ENCODE measurements at regions not wholly inside any gene's neighbourhood (a gene's known extent, or its start where the extent isn't known, plus 50 kb on each side); places are given as distances from the start of the nearest gene placed in this dataset.

- CTCF ChIA-PET, result no interaction called here
- no peaks in the 10 kb centered on the region for H3K36me3 ChIP-seq (ENCODE audit: control insufficient read depth, insufficient read depth, low read length)
- TF ChIP-seq, protein P1, sequence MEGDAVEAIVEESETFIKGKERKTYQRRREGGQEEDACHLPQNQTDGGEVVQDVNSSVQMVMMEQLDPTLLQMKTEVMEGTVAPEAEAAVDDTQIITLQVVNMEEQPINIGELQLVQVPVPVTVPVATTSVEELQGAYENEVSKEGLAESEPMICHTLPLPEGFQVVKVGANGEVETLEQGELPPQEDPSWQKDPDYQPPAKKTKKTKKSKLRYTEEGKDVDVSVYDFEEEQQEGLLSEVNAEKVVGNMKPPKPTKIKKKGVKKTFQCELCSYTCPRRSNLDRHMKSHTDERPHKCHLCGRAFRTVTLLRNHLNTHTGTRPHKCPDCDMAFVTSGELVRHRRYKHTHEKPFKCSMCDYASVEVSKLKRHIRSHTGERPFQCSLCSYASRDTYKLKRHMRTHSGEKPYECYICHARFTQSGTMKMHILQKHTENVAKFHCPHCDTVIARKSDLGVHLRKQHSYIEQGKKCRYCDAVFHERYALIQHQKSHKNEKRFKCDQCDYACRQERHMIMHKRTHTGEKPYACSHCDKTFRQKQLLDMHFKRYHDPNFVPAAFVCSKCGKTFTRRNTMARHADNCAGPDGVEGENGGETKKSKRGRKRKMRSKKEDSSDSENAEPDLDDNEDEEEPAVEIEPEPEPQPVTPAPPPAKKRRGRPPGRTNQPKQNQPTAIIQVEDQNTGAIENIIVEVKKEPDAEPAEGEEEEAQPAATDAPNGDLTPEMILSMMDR (IDR thresholded peaks at IDR 0.05; ENCODE audit: insufficient read depth, low read depth, low read length), result no peak
- no peak for DNase-seq (ENCODE audit: low read depth)
- no peak overlapping the region for H3K4me3 ChIP-seq (ENCODE audit: low read depth, low read length)
- POLR2A ChIA-PET, result no interaction called here
- H3K27me3 ChIP-seq (ENCODE audit: control insufficient read depth, insufficient read depth, low read length), result no peaks in the 10 kb centered on the region
Measured at GRCh38 chr12:18008642-18009041, 81.4 kb downstream of the RERGL start.

DNA sequence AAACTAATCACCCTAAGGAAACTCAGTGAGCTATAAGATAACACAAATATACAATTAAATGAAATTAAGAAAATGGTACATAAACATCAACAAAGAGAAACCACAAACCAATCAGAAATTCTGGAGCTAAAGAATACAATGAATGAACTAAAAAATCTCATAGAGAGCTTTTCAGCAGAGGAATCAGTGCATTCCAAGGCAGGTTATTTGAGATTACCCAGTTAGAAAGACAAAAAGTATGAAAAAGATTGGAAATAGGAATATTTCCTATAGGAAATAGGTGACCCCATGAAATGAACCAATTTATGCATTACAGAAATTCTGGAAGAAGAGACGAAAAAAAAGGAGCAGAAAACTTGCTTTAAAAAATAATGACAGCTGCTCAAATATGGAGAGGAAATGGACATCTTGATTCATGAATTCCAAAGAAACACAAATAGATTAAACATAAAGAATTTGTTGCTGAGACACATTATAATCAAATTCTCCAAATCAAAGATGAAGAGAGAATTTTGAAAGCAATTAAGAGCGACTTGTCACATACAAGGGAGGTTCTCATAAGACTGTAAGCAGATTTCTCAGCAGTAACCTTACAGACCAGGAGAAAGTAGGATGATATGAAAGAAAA, 90.7 kb downstream of the RERGL start:
- DNase-seq (ENCODE audit: low read depth), result no peak
- no peaks in the 10 kb centered on the region for H3K27me3 ChIP-seq (ENCODE audit: control insufficient read depth, insufficient read depth, low read length)
- POLR2A ChIA-PET, result no interaction called here
- no peak overlapping the region for H3K4me3 ChIP-seq (ENCODE audit: low read depth, low read length)
- no peaks in the 10 kb centered on the region for H3K36me3 ChIP-seq (ENCODE audit: control insufficient read depth, insufficient read depth, low read length)
- CTCF ChIA-PET, result no interaction called here
- TF ChIP-seq, protein P1 (IDR thresholded peaks at IDR 0.05; ENCODE audit: insufficient read depth, low read depth, low read length), result no peak

- DNase-seq (ENCODE audit: low read depth), result no peak
- no peaks in the 10 kb centered on the region for H3K36me3 ChIP-seq (ENCODE audit: control insufficient read depth, insufficient read depth, low read length)
- TF ChIP-seq, protein P1 (IDR thresholded peaks at IDR 0.05; ENCODE audit: insufficient read depth, low read depth, low read length), result peak; percentile 62
- POLR2A ChIA-PET, result no interaction called here
- CTCF ChIA-PET, result interaction anchor here (0.8 to 1.3 kb wide), 3 partner anchors 8 to 11 kb away, joined by 3 to 4 read pairs (median 3); no protein-coding TSS in a partner anchor
- no peak overlapping the region for H3K4me3 ChIP-seq (ENCODE audit: low read depth, low read length)
- no peaks in the 10 kb centered on the region for H3K27me3 ChIP-seq (ENCODE audit: control insufficient read depth, insufficient read depth, low read length)
Measured at GRCh38 chr12:17992002-17992656, 97.9 kb downstream of the RERGL start.

GRCh38 chr12:17982556-17982955, 107.4 kb downstream of the RERGL start:
- DNase-seq (ENCODE audit: low read depth), result no peak
- H3K4me3 ChIP-seq (ENCODE audit: low read depth, low read length), result no peak overlapping the region
- ChIA-PET CTCF (interaction anchor here (1.8 kb wide), 1 partner anchor 9 kb away, joined by 3 read pairs; no protein-coding TSS in a partner anchor), POLR2A (no interaction called here)
- TF ChIP-seq, protein P1 (IDR thresholded peaks at IDR 0.05; ENCODE audit: insufficient read depth, low read depth, low read length), result no peak
- H3K27me3 ChIP-seq (ENCODE audit: control insufficient read depth, insufficient read depth, low read length), result no peaks in the 10 kb centered on the region
- no peaks in the 10 kb centered on the region for H3K36me3 ChIP-seq (ENCODE audit: control insufficient read depth, insufficient read depth, low read length)

DNA sequence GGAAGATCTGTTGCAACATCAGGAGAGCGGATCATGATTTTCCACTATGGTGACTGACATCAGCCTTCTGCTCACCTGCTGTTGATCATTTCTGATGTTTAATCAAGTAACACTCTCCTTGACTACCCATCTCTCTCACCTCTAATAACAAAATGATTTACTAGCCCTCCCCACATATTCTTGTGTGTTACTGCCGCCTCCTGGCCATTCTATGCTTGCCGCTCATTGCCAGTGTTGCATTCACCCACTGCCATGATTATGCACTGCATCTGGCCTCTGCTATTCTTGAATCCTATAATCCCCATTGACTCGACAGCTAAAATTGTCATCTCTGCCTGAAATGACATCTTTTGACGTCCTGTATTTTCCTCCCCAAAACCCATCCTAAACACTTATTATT, 113.8 kb downstream of the RERGL start:
- Histone ChIP-seq H3K4me3 (ENCODE audit: low read depth, low read length) (no peak overlapping the region), H3K27me3 (ENCODE audit: control insufficient read depth, insufficient read depth, low read length) (no peaks in the 10 kb centered on the region), H3K36me3 (ENCODE audit: control insufficient read depth, insufficient read depth, low read length) (no peaks in the 10 kb centered on the region)
- ChIA-PET POLR2A (no interaction called here), CTCF (no interaction called here)
- DNase-seq (ENCODE audit: low read depth), result no peak
- TF ChIP-seq, protein P1 (IDR thresholded peaks at IDR 0.05; ENCODE audit: insufficient read depth, low read depth, low read length), result no peak

Measured in BJ (cell line).